ENCODE measurements at regions not wholly inside any gene's neighbourhood (a gene's known extent, or its start where the extent isn't known, plus 50 kb on each side); places are given as distances from the start of the nearest gene placed in this dataset.

GRCh38 chr6:71533939-71534379 is 245.3 kb downstream of the OGFRL1 start:
- TF ChIP-seq TAF1 (IDR thresholded peaks at IDR 0.05; ENCODE audit: borderline replicate concordance, insufficient read depth, low read length) (no peak), POLR2AphosphoS5 (IDR thresholded peaks at IDR 0.05; ENCODE audit: low read depth, low read length) (no peak), REST (IDR thresholded peaks at IDR 0.05; ENCODE audit: insufficient read depth in 1 of 2, low read depth in 2 of 2, low read length in 2 of 2) (no peak), FOXP2 (optimal IDR thresholded peaks at IDR 0.05; ENCODE audit: borderline replicate concordance, extremely low read depth, extremely low read length, insufficient read depth) (no peak), SIN3A (IDR thresholded peaks at IDR 0.05; ENCODE audit: borderline replicate concordance, insufficient read depth, low read length) (no peak)

- TF ChIP-seq FOXP2 (optimal IDR thresholded peaks at IDR 0.05; ENCODE audit: borderline replicate concordance, extremely low read depth, extremely low read length, insufficient read depth) (no peak), REST (IDR thresholded peaks at IDR 0.05; ENCODE audit: insufficient read depth in 1 of 2, low read depth in 2 of 2, low read length in 2 of 2) (no peak), TAF1 (IDR thresholded peaks at IDR 0.05; ENCODE audit: borderline replicate concordance, insufficient read depth, low read length) (no peak)
Observed at GRCh38 chr6:71534921-71535320, 246.3 kb downstream of the OGFRL1 start.

- TF ChIP-seq POLR2AphosphoS5 (IDR thresholded peaks at IDR 0.05; ENCODE audit: low read depth, low read length) (no peak), REST (IDR thresholded peaks at IDR 0.05; ENCODE audit: insufficient read depth in 1 of 2, low read depth in 2 of 2, low read length in 2 of 2) (no peak), FOXP2 (optimal IDR thresholded peaks at IDR 0.05; ENCODE audit: borderline replicate concordance, extremely low read depth, extremely low read length, insufficient read depth) (no peak), SIN3A (IDR thresholded peaks at IDR 0.05; ENCODE audit: borderline replicate concordance, insufficient read depth, low read length) (no peak), TAF1 (IDR thresholded peaks at IDR 0.05; ENCODE audit: borderline replicate concordance, insufficient read depth, low read length) (no peak)
Observed at GRCh38 chr6:71537717-71538116, 249.1 kb downstream of the OGFRL1 start.

- TF ChIP-seq SIN3A (IDR thresholded peaks at IDR 0.05; ENCODE audit: borderline replicate concordance, insufficient read depth, low read length) (no peak), REST (IDR thresholded peaks at IDR 0.05; ENCODE audit: insufficient read depth in 1 of 2, low read depth in 2 of 2, low read length in 2 of 2) (no peak), TAF1 (IDR thresholded peaks at IDR 0.05; ENCODE audit: borderline replicate concordance, insufficient read depth, low read length) (no peak), POLR2AphosphoS5 (IDR thresholded peaks at IDR 0.05; ENCODE audit: low read depth, low read length) (no peak), FOXP2 (optimal IDR thresholded peaks at IDR 0.05; ENCODE audit: borderline replicate concordance, extremely low read depth, extremely low read length, insufficient read depth) (no peak)
Observed at GRCh38 chr6:71544028-71544427, 255.4 kb downstream of the OGFRL1 start.

GRCh38 chr6:71544906-71545305 is 256.3 kb downstream of the OGFRL1 start:
- TF ChIP-seq SIN3A (IDR thresholded peaks at IDR 0.05; ENCODE audit: borderline replicate concordance, insufficient read depth, low read length): no peak
- TF ChIP-seq TAF1 (IDR thresholded peaks at IDR 0.05; ENCODE audit: borderline replicate concordance, insufficient read depth, low read length): no peak
- no peak for TF ChIP-seq POLR2AphosphoS5 (IDR thresholded peaks at IDR 0.05; ENCODE audit: low read depth, low read length)
- TF ChIP-seq FOXP2 (optimal IDR thresholded peaks at IDR 0.05; ENCODE audit: borderline replicate concordance, extremely low read depth, extremely low read length, insufficient read depth): no peak
- TF ChIP-seq REST (IDR thresholded peaks at IDR 0.05; ENCODE audit: insufficient read depth in 1 of 2, low read depth in 2 of 2, low read length in 2 of 2): no peak

Data from PFSK-1 (cell line).